Right renal pelvis (tissue), 4 donors: ENCODE measurements at regions not wholly inside any gene's neighbourhood (a gene's known extent, or its start where the extent isn't known, plus 50 kb on each side); places are given as distances from the start of the nearest gene placed in this dataset.
"Not testable (repeated sequence)": the region's sequence is repeated elsewhere in the genome, so short reads cannot be mapped to it uniquely, and the experiment has no call there.

Experiments
- DNase-seq, 4 donors: peaks; one replicate each; pipeline ENCODE4 v3.0.0-alpha.2; 2013; ENCODE audit warnings: low read depth in 4 of 4, low spot score in 3 of 4, missing footprints in 1 of 4

DNA sequence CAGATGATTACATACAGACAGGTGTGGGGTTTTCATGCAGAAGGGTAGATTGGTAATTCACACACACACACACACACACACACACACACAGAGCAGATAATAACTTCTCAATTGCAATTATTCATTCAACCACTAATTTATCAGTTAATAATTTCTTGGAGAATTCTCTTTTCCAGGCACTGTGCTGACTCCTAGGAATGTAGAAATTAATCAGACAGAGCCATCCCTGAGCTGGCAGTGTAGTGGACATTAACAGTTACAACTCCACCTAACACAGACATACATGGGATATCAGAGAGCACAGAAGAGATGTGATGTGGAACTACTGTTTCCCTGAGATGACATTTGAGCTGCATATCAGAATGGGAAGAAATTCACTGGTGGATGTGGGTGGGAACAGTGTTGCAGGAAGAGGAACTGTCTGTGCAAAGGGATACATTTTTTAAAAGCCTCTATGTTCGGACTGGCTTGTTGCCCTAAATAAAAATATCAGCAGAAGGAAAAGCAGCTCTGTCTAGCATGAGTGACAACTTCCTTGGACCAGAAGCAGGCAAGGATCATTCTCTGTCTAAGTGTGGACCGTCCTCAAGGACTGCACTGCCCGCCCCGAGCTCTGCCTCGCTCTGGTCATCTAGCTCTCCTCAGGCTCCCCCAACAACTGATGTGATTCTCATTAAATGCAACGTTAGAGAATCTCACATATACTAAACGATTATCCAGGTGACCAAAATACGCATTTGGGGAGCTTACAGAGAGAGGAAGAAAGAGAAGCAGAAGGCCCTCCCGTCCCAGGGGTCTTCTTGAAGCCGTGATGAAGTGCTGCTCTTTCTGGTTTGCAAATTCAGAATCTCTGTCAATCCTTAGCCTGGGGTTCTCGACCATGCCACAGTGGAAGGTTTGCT lies 173.4 kb upstream of the TRIB2 start:
- DNase-seq: no peak

DNA sequence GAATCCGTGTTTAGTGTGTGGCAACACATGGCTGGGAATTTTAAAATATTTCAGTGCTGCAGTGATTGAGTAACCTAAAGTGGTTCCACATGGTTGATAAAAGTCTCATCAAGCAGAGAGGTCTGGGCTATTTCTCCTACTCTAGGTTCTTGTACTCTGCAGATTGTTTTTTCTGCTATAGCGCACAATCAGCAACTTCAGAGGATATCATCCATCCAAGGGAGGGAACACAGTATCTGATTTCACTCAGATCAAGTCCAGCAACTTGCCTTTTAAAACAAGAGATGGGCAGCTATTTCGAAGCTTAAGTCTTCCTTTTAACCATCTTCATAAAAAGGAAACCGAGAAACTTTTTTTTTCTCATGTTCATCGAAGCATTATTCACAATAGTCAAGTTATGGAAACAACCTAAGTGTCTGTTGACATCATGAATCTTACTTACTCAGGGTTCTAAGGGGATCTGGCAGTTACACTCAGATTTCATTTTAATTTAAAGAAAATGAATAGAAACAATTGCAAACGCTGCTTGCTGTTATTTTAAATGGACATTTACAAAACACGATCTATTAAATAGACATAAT lies 172.7 kb upstream of the TRIB2 start:
- no peak for DNase-seq

DNA sequence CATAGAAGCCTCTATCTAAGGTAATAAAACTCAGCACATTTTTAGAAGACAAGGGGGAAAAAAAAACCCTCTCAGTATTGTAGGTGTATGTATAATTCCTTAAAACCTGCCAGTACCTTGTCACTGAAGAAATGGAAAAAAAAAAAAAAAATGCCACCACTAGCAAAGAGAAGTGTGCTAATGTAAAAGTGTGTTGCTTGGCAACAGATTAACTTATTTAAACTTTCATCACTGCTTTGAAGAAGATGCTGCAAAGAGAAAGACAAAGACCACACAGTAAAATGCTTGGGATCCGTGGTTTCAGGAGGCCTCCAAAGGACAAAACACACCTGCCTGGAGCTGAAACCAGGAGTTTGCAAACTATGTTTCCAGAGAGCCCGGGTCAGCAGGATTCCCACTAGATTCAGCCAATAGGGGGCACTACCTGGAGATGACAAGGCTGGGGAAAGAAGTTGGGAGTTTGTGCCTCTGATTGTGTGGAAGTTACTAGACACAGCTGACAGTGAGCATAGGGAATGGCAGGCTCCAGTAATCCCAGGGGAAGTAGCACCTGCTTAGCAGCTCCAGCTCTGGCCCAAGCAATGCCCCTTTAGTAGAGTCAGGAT lies 169.1 kb upstream of the TRIB2 start:
- no peak for DNase-seq

DNA sequence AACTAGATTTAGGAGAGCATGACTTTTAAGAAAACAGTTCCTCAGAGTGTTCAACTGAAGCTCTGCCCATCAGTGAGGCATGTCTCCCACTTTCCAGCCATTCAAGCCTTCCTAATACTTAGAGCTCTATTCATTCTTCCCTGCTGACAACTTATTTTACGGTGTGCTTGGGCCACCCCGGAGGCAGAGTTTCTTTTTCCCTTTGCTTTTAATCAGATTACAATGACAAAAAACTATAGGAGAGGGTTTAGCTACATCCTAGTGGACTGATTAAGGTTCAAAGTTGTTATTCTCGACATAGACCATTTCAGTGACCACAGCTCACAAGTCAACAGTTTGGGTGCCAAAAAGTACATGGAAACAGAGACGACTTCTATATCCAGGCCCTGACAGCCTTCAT lies 167.8 kb upstream of the TRIB2 start:
- DNase-seq: no peak

DNA sequence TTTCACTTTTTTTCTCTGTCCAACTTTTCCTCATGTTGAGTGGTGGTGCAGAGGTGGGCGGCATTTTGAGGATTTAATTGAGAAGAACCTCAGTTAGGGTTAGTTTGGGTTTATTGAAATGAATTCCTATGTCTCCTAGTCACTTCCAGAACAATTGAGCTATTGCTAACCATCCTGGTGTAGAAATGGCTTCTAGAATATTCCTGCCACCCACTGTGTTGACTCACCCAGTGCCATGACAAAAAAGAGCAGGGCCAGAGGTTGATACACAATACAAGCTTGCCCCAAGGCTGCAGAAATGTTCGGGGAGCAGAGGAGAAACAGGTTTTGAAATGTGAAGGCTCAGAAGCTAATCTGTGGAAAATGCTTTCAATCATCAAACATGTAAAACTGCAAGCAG lies 167.1 kb upstream of the TRIB2 start:
- no peak for DNase-seq

DNA sequence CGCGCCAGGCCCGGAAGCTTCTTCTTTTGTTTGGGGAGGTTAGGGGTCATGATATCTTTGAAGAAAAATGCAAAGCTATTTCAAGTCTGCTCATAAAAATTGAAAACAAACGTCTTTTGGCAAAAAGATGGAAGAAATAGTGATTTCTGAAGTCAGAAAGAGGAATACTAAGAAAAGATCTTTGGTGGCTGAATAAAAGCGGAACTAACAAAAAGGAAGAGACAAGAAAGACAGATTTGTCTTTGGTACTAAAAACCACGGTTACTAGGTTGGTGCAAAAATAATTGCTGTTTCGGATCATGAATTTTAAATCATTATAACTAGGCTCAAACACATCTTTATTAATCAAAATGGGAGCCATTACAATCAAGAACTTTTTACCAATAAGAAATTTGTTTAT lies 164.6 kb upstream of the TRIB2 start:
- DNase-seq: no peak

DNA sequence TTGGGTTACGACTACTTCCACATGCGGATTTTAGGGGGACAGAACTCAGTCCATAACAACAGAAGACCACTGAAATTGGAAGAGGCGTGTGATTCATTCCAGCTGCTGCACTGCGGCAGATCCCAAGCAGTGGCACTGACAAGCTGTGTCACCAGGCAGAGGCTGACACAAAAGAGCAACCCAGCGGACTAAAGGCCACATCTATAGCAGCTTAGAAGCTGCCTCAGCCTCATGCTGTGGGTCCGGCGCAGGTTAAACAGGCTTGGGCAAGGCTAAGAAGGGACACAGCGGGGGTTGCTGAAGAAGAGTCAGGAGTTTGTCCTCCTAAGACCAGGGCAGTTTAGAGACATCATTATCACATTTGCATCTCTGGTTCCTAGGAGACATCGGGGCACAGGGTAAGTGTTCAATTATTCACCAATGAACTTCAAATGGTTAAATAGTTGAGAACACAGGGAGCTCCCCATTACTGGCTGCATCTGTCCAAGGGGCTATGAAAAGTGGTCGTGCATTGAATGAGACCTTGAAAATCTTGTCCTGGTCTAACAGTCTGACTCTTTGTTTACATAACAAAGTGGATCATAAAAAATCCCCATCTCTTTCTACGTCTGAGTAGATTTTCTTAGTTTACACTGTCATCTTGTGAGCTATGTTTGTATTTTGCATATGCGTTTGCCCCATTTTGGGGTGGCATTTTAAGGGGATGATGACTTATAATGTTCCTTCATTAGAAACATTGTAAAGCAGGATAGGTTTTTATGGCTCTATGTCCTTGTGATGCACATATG lies 162.3 kb upstream of the TRIB2 start:
- DNase-seq: no peak

DNA sequence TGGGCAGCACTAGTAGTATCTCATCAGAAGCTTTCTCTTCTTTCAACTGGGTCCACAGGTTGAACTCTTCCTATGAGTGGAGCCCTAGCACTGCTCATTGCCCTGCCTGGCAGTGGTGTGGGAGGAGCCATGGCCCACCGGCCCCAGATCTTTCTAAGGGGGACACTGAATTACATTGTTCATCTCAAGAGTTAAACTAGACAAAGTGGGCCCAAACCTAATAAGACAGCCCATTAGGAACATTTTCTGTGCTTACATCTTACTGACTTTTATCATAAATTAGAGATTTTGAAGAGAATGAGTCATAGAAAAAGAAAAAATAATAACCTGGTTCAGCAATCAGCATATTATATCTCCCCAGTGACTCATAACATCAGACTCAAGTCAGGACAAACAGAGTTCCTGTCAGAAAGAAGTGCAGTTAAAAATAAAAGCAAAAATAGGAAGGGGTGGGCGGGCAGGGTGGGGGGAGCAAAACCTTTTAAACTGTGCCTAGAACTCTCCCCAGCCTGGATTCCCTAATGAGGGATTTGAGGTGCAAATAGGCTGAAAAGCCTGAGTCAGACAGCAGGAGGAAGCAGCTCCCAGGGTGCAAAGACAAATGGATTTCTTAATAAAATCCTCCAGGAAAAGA lies 161.6 kb upstream of the TRIB2 start:
- DNase-seq: no peak

DNA sequence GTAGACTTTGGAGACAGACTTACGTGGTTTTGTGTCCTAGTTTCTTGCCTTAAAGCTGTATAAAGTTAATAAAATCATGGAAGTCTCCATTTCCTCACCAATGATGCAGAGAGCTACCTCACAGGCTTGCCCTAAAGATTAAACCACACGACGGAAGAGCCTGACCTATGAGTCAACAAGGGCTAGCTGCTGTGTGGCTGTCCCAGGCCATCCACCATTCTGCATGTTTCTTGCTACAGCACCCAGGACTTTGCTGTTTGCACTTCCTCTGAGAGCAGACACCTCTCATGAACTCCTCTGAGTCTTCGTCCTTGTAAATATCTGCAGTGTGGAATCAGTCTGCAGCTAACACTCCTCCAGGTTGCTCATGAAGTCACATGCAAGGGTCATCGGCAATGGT lies 160.0 kb upstream of the TRIB2 start:
- DNase-seq: no peak

DNA sequence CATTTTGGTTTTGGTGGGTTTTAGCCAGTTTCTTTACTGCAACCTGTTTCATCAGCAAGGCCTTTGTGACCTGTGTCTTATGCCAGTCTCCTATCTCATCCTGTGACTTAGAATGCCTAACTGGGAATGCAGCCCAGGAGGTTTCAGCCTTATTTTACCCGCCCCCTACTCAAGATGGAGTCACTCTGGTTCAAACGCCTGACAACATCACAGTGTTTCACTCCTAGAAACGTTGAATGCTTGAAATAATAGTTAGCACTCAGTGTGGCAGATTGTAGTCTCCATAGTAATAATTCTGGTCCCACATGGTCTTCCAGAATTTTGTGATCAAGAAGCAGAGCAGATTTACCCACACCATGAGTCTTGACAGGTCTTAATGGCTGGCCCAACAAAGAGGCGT lies 159.0 kb upstream of the TRIB2 start:
- DNase-seq: no peak

DNA sequence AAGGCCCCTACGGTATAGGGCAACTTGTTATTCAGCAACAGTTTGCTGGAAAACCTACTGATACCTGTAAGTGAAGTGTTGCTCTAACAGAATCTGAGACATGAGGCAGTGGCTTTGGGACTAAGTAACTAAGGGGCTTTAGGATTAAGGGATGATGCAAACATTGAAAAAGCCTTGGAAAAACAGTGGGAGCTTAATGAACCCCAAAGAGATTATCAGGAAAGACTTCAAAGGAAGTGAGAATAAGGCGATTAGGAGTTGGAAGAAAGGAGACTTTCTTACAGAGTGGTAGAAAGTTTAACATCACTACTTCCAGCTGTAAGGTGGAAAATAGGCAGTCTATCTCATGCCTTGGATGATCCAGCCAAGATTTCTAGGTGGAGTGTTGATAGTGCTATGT lies 158.2 kb upstream of the TRIB2 start:
- no peak for DNase-seq

DNA sequence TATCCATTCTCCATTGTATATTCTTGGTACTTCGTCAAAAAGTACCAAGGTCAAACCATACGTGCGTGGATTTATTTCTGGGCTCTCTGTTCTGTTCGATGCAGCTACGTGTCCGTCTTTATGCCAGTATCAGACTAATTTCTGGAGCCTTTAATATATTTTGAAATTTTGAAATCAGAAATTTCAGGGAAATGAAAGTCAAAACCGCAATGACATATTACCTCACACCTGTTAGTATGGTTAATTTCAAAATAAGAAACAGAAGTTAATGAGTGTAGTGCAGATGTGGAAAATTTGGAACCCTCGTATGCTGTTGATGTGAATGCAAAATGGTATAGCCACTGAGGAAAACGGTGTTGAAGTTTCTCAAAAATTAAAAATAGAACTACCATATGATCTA lies 156.1 kb upstream of the TRIB2 start:
- DNase-seq: no peak

DNA sequence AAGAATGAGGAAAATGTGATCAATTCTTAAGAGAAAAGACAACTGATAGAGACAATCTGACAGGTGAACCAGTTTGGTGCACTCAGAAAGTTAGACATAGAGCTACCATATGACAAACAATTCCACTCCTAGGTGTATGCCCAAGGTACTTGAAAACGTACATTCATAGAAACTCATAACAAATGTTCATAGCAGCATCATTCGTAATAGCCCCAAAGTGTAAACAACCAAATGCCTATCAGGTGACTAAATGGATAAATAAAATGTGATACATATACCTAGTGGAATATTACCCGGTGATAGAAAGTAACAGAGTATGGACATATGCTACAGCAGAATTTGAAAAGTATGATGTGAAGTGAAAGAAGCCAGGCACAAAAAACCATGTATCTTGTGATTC lies 149.3 kb upstream of the TRIB2 start:
- no peak for DNase-seq

DNA sequence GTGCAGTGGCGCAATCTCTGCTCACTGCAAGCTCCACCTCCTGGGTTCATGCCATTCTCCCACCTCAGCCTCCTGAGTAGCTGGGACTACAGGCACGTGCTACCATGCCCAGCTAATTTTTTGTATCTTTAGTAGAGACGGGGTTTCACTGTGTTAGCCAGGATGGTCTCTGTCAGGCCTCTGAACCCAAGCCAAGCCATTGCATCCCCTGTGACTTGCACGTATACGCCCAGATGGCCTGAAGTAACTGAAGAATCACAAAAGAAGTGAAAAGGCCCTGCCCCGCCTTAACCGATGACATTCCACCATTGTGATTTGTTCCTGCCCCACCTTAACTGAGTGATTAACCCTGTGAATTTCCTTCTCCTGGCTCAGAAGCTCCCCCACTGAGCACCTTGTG lies 147.2 kb upstream of the TRIB2 start:
- DNase-seq: not testable (repeated sequence)

DNA sequence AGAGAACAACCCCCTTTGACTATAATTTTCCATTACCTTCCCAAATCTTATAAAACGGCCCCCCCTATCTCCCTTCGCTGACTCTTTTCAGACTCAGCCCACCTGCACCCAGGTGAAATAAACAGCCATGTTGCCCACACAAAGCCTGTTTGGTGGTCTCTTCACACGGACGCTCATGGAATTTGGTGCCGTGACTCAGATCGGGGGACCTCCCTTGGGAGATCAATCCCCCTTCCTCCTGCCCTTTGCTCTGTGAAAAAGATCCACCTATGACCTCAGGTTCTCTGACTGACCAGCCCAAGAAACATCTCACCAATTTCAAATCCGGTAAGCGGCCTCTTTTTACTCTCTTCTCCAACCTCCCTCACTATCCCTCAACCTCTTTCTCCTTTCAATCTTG lies 146.8 kb upstream of the TRIB2 start:
- not testable (repeated sequence) for DNase-seq

DNA sequence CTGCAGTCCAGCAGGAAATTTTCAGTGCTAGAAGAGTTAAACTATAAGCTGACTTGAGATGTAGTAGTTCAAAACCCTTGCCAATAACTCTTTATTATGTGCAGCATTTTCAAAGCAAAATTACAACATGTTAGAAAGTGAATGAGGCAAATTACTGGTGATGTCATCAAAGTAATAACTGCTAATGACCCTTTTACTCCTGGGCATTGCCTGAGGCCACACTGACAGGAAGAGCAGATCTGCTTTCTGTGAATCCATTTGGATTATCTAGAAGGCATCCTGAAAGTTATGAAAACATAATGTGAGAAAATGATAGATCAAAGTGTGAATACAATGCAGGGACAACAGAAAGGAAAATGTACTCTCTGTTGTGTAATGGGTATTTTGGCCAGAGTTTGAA lies 139.6 kb upstream of the TRIB2 start:
- DNase-seq: no peak

DNA sequence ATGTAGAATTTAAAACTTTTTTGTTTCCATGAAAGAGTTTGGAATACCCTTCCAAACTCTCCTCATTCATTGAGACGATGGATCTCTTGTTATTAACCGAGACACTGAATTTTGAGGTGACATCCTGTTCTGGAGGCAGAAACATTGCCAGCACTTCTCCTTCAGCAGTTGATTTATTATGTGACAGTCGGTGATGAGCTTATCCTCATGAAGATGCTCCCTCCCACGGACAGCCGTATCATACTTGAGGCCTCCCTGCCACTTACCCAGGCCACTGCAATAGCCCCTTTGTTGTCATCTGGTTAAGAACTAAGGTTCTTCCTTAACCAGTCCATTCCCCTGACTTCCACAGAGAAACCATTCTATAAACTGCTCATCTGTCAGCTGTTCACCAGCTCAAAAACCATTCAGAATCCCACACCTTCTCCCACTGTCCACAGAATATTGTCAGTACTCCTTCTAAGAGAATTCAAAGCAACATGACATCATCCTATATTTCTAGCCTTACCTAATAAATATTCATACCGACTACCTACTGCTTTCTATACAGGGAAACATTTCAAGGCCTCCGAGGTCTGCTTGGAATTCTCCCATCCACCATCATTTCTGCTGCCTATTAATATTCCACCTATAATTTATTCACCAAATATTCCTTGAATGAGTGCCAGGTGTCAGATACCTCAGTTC lies 139.0 kb upstream of the TRIB2 start:
- DNase-seq: no peak

DNA sequence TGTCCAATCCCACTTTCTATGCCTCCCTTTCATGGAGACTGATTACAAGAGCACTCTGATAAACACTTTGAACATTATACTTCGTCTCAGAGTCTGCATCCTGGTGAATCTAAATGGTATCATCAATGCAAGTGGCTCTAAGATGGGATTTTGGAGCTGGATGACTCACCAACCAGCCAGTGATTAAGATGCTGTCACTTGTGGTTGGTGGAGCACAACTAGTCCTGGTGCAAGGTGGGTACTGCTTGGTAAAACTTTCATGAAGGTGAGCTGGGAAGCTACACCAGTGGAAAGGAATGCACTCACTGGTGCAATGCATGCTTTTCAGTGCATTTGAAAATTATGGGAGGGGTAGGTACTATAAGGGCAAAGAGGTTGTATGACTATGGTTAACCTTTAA lies 137.7 kb upstream of the TRIB2 start:
- no peak for DNase-seq

DNA sequence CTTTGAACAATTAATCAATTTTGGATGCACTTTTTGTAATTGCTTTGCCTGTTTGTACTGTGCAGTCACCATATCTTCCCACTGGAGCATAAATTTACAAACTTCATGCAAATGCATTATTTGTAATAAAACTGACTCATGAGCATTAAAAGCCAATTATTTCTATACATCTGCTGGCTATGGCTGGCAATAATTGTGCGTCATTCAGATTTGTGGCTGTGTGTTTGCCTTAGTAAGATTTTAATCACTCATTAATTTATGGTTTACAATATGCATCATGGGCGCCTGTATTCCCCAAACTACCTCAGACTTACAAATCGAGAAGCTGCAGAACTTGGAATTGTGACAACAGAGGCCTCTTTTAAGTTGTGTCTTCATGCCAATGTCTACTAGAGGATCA lies 132.4 kb upstream of the TRIB2 start:
- no peak for DNase-seq

DNA sequence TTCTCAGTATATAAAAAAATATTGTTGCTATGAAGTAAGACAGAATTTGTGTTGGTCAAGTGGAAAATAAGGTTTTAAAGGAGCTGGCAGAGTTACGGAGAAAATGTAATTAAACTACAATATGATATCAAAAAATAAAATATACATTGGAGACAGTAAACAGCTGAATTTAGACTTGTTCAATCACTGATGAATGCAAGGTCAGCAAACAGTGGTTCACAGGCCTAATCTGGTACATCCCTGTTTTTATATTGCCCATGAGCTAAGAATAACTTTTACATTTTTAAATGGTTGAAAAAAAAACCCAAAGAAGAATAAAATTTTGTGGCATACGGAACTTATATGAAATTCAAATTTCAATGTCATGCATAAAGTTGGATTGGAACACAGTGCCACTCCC lies 131.0 kb upstream of the TRIB2 start:
- DNase-seq: no peak
